Embryonic facial prominence (tissue), 1 donor: ENCODE measurements at regions not wholly inside any gene's neighbourhood (a gene's known extent, or its start where the extent isn't known, plus 50 kb on each side); places are given as distances from the start of the nearest gene placed in this dataset.
"Not testable (repeated sequence)": the region's sequence is repeated elsewhere in the genome, so short reads cannot be mapped to it uniquely, and the experiment has no call there.

Experiments used
- DNase-seq: peaks from one replicate; pipeline ENCODE4 v3.0.0-alpha.2; 2016; ENCODE audit errors: extremely low spot score

DNA sequence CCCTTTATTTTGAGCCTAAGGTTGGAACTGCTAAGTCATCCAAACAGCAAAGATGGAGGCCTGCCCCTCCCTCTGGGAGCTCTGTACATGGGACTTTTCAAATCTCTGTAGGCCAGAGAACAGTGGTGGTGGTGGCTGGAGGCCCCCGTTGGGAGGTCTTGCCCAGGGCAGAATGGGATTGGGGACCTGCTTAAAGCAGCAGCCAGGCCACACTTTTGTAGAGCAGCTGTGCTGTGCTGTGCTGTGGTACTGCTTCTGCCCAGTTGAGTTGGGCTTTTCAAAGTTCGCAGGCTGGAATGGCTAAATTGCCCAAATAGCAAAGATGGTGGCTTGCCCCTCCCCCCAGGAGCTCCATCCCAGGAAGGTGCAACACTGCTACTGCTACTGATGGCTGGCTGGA lies 147.5 kb upstream of the TACR3 start:
- no peak for DNase-seq

DNA sequence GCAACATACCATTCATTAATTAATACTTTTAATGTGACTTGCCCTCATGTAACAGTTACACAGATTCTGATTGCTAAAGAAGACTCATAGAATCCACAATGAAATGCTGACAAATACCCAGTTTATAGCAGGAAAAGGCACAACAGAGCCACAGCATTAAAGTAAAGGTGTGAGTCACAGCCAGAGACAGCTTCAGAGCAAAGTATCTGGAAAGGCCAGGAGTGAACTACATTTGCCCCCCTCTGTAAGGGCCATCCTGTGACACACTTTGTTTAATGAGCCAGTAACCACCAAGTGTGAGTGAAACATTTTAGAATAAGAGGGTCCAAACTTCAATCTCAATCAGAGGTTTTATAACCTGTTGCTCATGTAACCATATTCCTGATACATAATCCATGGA lies 133.8 kb upstream of the TACR3 start:
- no peak for DNase-seq

DNA sequence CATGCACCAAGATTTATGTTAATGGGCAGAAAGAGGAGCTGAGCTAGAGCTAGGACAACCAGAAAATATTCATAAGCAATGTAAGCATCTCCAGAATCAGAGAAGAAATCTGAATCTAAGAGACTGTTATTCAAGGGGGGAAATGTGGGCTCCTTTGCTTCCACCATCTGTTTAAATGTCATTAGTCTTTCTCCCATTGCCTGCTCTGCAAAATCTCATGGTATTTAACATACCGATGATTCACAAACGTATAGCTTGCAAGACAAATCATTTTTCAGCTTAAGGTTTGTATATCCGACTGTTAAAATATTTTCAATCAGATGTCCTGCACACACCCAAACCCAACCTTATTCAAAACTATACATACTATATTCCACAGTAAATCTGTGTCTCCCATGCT lies 133.4 kb upstream of the TACR3 start:
- no peak for DNase-seq

DNA sequence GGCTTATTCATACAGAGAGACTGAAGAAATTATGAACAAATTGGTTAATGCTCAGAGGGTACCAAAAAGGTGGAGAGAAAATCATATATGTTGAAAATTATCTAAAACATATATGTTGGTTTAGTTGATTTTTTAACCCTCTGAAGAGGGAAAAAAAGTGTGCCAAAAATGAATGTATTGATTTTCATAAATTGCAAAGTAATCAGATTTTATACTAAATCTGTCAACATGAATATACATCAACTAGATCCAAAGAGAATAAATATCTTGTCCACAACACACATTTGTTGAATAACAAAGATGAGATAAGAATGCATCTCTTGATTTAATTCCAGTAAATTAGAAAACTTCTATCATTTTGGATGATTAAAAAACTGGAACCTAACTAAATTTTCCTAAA lies 125.3 kb upstream of the TACR3 start:
- DNase-seq = no peak

DNA sequence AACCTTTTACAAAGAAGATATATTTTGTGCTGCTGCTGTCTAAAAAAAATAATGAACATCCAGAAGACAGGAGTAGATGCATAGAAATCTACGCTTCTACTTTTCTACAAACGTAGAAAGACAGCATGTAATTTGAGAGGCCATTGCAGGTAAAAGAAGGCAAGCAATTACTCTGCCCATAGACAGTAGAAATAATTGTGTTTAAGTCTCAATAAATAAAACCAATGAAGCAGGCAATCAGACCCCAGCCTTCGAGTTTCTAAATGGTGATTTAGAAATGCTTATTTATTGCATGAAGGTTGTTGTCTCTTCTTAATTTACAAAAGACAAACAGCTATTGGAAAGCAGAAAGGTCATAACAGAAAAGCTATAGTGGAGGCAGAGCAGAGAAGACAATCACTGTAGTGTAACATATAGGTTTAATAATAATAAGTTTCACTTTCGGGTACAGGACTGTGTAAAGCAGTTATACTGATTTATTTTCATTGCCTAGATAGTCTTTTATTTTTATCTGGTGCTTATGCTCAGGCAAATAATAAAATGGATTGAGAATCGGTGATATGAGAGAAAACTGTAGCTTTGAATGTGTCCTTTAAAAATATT lies 123.0 kb upstream of the TACR3 start:
- DNase-seq = no peak

DNA sequence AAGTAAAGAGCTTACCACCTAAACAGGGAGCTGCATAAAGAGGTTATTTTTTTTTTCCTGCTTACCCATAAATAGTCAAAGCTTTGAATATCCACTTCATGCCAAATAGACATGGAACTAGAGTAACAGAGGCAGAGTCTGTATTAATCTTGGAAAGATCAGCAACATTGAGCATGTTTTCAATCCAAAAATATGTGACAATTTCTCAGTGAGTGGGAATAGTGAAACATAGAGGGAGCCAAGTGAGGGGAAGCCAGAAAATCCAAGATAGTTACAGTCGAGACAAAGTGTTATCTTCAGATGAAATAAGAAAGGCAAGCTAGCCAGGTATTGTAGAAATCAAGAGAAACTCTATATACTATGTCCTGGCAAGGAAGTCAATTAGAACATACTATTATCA lies 122.3 kb upstream of the TACR3 start:
- DNase-seq = no peak

DNA sequence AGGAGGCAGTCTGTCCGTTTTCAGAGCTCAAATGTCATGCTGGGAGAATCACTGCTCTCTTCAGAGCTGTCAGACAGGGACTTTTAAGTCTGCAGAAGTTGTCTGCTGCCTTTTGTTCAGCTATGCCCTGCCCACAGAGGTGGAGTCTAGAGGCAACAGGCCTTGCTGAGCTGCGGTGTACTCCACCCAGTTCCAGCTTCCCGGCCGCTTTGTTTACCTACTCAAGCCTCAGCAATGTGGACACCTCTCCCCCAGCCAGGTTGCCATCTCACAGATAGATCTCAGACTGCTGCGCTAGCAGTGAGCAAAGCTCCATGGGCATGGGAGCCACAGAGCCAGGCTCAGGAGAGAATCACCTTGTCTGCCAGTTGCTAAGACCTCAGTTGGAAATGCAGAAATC lies 90.5 kb upstream of the TACR3 start:
- not testable (repeated sequence) for DNase-seq

DNA sequence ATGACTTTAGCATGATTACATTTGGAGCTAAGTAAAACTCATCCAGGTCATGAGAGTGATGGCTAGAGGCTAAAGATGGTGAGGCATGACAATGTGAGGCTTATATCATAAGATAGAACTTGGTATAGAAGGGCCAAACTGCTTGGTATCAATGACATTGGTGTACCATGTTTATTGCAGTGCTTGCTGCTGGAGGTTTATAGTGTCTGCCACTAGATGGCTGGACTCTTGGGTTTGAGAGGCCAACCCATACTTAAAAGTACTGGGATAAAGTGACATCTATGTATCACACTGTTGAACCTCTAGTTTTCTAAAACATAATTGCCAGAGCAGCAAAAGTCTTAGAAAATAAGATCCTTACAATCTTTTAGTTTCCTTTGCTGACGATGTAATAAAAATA lies 83.0 kb upstream of the TACR3 start:
- DNase-seq = no peak

DNA sequence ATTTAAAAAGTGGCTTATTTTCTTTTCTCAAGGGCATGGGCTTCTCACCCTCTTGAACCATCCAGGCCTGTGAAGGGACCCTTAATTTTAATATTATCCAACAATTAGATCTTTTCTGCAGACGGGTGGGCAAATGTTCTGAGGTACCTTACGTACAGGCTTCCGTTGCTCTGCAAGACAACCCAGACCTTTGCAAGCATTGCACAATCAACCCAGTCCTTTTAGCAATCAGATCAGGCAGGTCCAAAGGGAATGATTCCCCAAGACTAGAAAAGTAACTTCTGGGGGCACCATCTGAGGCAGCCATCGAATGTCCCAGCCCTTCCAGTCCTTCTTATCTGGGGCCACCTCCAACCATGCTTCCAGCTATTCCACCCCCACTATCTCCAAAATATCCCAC lies 67.3 kb upstream of the TACR3 start:
- DNase-seq = no peak

DNA sequence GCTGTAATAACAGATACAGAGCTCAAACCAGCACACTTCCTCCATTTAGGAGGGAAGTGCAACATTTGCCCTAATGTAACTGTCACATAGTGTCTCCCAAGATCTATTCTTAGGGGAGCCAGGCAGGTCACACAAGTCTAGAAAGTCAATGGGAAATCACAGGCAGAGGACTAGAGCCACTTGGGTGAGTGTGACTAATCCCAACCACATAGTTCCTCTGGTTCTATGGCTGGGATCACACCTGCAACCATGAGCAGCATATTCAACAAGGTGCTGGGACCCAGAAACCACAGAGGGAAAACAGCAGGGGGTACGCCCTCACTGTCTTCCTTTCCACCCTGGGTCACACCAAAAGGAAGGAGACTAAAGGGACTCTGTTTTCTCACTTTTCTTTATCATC lies 66.8 kb upstream of the TACR3 start:
- no peak for DNase-seq

DNA sequence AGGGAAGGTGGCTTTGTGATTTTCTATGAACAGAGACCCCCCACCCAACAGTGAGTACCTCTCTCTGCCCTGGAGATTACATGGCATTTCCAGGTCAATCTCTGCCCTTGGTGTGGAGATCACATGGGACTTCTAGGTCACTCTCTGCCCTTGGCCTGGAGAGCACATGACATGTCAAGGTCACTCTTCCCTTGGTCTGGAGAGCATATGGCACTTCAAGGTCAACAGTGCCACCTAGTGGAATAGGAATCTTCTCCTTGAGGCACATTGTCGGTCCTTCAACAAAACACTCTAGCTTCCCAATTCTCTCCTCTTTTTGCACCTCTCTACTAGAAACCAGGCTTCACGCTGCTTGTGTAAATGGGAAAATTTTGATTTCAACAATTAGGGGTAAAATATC lies 66.2 kb upstream of the TACR3 start:
- DNase-seq = no peak

DNA sequence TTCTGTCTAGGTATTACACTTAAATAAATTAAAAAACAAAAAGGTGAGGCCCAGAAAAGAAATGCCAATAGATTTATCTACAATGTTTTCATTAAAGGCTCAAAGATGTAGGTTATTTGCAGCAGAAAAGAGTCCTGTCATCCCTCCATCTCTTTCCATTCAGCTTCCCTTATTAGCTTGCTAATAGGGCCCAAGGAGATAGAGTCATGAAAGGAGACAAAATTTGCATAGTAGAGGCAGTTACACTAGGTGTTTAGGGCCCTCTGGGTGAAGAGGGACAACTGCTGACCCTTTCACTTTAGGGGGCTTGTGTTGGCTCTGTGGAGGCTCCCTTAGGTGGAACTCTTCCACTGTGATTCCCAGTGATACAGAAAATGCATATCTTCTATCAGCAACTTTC lies 58.4 kb upstream of the TACR3 start:
- no peak for DNase-seq

DNA sequence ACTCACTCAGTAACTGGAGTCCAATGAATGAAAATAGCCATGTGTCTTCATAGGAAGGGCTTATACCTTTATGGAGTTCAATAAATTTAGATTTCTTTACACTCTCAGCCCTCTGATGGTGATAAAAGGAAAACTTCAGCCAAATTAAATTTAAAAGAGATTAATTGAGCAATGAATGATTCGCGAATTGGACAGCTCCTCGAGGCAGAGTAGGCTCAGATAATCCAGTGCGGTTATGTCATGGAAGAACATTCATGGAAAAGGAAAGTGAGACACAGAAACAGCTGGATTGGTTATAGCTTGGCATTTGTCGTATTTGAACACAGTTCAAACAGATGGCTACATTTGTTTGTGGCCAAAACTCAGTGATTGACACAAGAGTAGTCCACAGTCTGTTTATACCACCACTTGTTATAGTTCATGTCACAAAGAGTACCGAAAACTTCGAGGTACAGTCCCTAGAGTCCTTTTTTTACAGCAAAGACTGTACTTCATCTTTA lies 54.6 kb upstream of the TACR3 start:
- no peak for DNase-seq

DNA sequence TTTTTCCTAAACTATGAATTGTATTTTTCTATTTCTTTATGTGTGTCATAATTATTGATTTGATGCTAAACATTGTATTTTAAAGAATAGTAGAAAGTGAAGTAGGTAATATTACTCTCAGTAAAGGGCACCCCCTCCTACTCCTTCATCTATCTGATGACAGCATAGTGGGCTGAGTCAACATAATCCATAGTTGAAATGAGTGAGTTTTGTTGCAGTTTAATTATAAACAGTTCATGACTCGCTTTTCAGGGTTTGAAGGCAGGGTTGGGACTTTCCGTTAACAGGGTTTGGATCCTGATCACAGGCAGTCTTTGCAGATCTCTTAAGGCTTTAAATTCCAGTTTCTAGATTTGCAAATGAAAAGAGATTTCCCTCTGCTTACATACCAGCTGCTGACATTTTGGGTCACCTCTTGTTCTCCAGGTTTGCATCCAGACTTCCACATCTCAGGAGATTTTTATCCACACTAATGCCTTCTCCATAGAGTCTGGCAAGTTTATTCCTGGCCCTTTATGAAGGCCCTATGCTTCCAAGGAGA lies 54.0 kb upstream of the TACR3 start:
- no peak for DNase-seq
